ENCODE measurements at regions not wholly inside any gene's neighbourhood (a gene's known extent, or its start where the extent isn't known, plus 50 kb on each side); places are given as distances from the start of the nearest gene placed in this dataset.

GRCh38 chr6:131383421-131384411 lies 189.3 kb upstream of the ARG1 start:
- DNase-seq: no peak

DNA sequence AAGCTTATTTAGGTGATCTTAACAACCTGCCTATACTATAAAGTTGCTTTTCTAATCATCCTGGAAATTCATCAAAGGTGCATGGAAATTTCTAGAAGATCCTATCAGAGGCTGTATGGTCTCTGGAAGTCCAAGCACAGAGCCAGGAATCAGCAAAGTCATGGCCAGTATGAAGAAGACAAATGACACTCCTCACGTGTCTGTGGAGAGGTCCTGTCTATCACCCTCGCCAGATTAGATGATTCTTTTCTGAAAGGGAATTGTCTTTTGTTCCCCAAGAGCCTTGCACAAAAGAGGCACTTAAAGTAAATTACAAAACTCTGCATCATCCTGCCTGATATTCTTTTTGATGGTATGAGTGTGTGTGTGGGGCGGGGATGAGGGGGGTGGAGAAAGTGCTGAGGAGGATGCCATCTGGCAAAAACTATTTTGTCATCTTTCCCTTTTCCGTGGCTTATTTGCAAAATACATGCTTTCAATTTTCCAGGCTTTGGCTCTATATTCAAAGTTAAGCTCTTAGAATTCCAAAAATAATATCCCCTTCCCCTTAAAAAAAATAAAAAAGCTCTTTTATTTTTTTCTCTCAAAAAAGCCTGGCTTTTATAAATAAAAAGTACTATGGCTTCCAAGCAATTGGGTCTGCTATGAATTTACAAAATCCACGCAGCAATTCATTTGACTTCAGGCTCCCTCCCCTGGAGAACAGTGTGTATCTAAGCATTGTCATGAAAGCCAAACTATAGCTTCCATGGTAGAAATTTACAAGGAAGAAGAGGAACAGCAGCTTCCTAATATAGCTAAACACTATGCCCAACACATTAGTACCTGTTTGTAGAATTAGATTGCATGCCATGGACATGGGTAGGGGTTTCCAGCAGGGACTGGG lies 185.2 kb upstream of the ARG1 start:
- DNase-seq: no peak

DNA sequence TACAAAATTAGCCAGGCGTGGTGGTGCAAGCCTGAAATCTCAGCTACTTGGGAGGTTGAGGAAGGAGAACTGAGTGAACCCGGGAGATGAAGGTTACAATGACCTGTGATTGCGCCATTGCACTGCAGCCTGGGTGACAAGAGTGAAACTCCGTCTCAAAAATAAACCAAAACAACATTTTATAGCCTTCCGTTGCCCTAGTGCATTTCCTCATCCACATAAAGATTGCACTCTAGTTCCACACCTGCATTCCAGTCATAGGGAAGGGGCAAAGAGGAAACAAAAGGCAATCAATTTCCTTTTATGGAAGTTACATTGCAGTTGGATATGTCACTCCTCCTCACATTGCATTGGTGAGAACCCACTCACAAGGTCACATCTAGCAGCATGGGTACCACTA lies 182.7 kb upstream of the ARG1 start:
- DNase-seq: no peak

DNA sequence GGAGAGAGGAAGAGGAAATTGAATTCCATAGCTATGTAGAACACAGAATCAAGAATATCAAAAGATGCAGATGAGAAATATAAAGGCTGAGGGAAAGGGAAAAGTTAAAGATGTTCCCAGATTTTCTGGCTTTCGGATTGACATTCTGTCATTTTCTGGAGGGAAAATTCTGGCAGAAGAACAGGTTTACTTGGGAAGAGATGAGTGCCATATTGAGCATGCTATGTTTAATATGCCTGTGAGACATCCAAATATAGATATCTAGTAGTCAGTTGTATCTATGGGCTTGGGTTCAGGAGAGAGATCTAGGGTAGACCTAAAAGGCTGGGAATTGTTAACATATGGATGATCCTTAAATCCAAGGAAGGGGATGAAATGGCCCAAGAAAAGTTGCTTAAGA lies 181.9 kb upstream of the ARG1 start:
- DNase-seq: no peak

- no peak for DNase-seq
These were observed 179.6 kb upstream of the ARG1 start for GRCh38 chr6:131393433-131393832.

DNA sequence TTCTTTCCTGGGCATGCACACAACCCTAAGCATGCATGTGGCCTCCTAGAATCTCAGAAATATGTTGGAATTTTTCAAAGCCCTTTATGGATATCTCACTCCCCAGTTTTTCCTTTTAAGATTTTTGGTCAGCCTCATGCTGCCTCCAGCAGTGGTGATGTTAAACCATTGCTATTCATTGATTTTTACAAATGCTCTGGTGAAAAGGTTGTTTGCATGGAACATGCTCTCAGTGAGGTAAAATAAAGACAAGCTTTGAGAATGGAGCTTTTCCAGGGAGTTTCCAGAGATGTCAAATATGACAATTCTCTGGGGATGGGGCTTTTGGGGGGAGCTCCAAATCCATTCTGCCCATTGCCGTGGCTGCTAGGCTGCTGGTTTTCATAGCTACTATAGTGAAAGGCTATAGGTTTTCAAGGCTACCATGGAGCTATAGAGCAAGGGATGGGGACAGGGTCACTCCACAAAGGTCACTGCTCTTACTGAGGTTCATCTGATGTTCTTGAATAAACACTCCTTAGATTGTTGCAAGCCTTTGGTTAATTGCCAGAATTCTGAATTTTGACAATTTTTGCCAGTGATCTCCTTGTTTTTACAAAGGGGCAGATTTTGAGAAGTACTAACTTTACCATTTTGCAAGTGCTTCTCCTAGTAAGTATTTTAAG lies 178.1 kb upstream of the ARG1 start:
- DNase-seq: no peak

GRCh38 chr6:131398176-131398575 lies 174.8 kb upstream of the ARG1 start:
- DNase-seq: no peak

DNA sequence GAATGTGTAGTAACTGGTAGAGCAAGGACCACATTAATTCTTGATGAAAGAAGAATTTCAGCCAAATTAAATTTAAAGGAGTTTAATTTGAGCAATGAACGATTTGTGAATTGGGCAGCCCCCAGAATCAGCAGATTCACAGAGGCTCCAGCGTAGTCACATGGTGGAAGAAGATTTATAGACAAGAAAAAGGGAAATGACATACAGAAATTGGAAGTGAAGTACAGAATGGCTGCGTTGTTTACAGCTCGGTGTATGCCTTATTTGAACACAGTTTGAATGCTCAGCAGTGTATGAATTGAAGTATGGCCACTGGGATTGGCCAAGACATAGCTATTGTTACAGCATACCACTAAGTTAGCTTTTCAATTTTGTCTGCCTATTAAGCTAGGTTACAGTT lies 173.6 kb upstream of the ARG1 start:
- no peak for DNase-seq

DNA sequence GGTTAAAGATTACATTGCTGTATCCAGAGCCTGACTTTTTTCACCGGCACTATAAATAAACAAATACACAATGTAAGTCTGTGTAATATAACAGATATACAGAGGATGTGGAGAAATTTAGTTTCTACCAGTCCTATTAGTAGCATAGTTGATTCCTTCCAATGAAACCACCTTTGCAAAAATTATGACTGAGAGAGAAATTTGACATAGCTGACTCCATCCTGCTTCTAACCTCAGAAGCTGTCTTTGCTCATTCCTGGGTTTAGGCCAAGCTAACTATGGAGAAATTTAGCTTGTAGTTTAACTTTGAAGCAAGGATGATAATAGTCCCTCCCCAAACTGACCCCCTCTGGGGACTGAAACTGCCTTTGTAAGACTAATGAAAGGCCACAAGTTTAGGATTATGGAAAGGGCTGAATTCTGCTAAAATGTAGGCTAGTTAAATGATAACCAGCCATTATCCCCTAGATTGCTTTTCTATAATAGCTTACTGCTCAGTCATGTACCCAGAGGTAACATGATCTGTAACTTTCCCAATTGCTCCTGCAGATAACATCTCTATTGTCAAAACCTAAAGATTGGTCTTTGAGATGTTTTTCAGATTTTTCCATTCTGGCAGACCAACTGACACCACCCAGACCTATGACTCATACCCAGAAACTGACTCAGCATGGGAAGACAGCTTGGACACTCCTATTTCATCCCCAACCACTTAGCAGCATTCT lies 172.8 kb upstream of the ARG1 start:
- no peak for DNase-seq

DNA sequence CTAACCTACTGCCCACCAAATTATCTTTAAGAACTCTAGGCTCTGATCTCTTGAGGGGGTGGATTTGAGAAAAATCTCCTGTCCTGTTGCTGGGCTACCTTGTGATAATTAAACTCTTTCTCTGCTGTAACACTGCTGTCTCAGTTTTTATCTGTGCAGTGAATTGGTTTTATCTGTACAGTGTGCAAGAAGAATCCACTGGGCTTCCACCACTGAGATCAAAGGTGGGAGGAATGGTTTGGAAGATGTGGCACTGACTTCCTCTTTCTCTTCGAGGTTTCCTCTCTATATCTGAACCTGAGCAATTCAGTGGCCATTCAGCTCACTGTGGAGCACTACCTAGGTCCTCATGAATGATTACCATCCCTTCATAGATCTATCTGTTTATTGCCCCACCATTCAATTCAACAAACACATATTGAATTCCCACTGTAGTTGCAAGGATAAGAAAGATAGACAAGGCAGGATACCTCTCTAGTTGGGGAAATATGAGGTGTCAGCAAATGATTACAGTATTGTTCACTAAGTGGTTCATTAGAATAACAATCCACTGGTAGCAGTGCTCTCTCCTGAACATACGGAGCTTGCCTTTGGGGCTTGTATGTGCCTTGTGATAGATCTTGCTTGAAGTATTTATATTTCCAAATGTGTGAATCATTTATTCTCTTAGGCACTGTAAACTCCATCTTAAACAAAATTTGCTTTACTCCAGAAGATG lies 172.1 kb upstream of the ARG1 start:
- no peak for DNase-seq

GRCh38 chr6:131408811-131409210 lies 164.2 kb upstream of the ARG1 start:
- no peak for DNase-seq

DNA sequence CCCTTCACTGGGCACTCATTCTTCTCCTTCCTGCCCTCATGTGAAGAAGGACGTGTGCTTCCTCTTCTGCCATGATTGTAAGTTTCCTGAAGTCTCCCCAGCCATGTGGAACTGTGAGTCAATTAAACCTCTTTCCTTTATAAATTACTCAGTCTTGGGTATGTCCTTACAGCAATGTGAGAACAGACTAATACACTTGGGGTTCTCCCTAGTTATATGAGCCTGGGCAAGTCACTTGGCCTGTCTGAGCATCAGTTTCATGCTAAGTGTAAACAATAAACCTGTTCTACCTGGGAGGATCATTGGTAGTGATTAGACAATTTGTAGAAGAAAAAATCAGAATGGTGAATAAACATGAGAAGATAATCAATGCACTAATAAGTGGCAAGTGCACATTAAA lies 162.2 kb upstream of the ARG1 start:
- no peak for DNase-seq

GRCh38 chr6:131412960-131413830 lies 159.8 kb upstream of the ARG1 start:
- no peak for DNase-seq

GRCh38 chr6:131413831-131414191 lies 159.2 kb upstream of the ARG1 start:
- no peak for DNase-seq

GRCh38 chr6:131414956-131415355 lies 158.1 kb upstream of the ARG1 start:
- no peak for DNase-seq

- DNase-seq: no peak
These were observed 154.6 kb upstream of the ARG1 start for GRCh38 chr6:131418441-131418840.

GRCh38 chr6:131419702-131420101 lies 153.3 kb upstream of the ARG1 start:
- no peak for DNase-seq

DNA sequence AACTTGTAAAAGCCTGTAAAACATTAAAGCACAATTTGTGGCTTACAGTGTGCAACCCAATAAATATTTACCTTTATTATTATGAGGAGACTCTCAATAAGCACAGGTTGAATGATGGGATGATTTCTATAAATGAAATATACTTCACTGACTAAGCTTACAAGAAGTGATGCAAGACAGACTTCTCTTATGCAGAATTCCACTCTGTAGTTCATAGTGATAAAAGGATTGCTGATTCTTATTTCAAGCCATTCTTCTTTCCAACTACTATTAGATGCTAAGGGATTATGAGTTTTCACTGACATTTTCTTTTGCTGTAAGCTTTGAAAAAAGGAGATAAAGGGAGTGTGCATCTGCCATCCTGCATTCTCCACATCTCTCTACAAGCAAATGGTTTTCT lies 149.0 kb upstream of the ARG1 start:
- DNase-seq: no peak

- DNase-seq: no peak
These were observed 148.6 kb upstream of the ARG1 start for GRCh38 chr6:131424475-131424874.

GRCh38 chr6:131427434-131428058 lies 145.5 kb upstream of the ARG1 start:
- no peak for DNase-seq

Measured in NCI-H1930 (cell line).